Choroid plexus epithelial cell (primary cell): ENCODE measurements at regions not wholly inside any gene's neighbourhood (a gene's known extent, or its start where the extent isn't known, plus 50 kb on each side); places are given as distances from the start of the nearest gene placed in this dataset.

Source experiments
- DNase-seq: peaks from one replicate; pipeline ENCODE4 v3.0.0-alpha.2; 2010; ENCODE audit warnings: low read depth
- H3K4me3 ChIP-seq: 2 replicates; pipeline ENCODE4 v1.5.1; 2011; ENCODE audit warnings: low read depth, mild to moderate bottlenecking, control low read depth, low read length, moderate library complexity
- TF ChIP-seq, protein P1 (sequence below): conservative IDR thresholded peaks from 2 replicates; pipeline ENCODE4 v1.5.1; 2011; ENCODE audit warnings: low read depth, mild to moderate bottlenecking, control low read depth, inconsistent platforms, low read length, moderate library complexity

DNA sequence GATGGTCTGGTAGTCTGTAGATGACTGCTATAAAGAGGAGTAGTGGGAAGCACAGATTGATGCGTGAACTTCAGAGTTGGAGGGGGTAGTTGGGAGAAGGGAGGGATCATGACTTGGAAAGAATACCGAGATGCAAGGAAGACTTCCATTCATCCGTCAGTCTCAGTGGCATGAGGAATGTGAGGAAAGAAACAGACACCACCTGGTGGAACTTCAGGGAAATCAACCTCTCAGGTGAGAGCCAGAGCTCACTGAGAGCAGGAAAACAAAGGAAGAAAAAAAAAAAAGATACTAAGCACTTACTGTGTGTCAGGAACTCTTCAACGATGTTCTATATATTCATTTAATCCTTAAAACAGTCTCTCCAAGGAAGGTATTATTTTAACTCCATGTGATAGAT is 172.4 kb downstream of the OXSM start:
- no peak for DNase-seq
- TF ChIP-seq, protein P1, sequence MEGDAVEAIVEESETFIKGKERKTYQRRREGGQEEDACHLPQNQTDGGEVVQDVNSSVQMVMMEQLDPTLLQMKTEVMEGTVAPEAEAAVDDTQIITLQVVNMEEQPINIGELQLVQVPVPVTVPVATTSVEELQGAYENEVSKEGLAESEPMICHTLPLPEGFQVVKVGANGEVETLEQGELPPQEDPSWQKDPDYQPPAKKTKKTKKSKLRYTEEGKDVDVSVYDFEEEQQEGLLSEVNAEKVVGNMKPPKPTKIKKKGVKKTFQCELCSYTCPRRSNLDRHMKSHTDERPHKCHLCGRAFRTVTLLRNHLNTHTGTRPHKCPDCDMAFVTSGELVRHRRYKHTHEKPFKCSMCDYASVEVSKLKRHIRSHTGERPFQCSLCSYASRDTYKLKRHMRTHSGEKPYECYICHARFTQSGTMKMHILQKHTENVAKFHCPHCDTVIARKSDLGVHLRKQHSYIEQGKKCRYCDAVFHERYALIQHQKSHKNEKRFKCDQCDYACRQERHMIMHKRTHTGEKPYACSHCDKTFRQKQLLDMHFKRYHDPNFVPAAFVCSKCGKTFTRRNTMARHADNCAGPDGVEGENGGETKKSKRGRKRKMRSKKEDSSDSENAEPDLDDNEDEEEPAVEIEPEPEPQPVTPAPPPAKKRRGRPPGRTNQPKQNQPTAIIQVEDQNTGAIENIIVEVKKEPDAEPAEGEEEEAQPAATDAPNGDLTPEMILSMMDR = no peak

DNA sequence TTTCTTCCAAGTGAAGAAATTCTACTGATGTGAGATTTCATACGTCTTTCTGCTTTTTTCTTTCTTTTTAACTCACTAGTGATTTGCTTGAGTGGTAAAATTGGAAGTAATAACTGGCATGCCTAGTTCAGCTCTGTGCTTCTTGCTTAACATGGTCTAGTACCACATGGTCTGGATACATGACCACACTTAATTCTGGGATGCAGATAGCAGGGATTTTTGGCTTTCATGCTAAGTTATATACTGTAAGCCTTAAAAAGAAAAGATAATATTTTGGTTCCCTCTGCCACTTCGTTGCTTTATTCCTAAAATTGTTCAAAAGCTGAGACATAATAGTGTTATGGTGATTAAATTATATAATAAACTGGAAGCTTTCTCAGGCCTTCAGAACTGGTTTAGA is 174.3 kb downstream of the OXSM start:
- H3K4me3 ChIP-seq = no peak overlapping the region
- TF ChIP-seq, protein P1 = no peak
- no peak for DNase-seq

More for the DNA sequence above, 172.4 kb downstream of the OXSM start:
- no peak overlapping the region for H3K4me3 ChIP-seq

DNA sequence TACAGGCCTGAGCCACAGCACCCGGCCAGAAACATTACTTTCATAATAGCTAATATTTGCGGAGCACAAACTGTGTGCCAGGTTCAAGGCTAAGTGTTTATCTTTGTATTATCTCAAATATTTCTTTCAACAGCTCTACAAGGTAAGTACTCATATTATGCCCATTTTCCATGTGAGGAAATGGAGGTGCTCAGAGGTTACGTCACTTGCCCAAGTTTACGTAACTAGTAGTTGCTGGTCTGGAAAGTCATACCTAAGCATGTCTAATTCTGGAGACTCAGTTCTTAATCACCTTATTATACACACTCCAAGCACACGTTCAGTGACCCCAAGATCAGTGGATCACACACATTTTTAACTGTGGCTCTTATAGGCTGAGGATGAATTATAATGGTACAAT is 177.5 kb downstream of the OXSM start:
- no peak for DNase-seq
- TF ChIP-seq, protein P1 = no peak
- no peak overlapping the region for H3K4me3 ChIP-seq

DNA sequence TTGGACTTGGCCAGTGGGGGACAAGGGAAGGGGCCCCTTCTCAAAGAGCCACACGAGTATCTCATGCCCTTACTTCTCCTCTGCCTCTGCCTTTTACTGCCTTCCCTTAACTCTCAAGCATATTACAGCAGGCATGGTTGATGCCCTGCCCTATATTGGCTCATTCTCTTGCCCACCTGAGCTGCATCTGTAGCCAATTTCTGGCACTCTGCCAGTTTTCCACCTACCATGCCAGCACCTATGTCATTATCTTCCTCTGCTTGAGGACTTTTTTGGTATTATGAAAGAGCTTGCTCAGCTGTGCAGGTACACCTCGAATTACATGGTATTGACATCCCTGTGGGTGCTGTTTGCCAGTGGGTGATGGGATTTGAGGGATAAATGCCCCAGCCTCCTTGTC is 181.8 kb downstream of the OXSM start:
- DNase-seq = no peak
- TF ChIP-seq, protein P1 = no peak
- H3K4me3 ChIP-seq = no peak overlapping the region

DNA sequence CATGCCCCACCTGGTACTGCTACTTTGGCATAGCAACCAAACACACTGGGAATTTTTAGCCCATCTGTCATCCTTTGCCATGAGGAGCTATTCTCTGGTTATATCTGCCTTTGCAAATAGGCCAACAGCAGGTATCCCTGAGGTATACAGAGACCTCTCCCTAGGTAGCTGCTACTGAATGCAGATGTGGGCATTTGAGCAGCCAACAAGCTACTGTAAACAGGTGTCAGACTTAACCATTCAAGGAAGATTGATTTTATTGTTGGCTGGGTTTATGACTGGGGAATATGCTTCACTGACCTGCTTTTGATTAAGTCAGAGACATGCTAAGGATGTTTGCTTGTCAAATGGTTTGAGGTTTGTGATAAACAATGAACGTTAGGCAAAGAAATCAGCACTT is 183.2 kb downstream of the OXSM start:
- TF ChIP-seq, protein P1 = no peak
- no peak overlapping the region for H3K4me3 ChIP-seq
- DNase-seq = no peak

DNA sequence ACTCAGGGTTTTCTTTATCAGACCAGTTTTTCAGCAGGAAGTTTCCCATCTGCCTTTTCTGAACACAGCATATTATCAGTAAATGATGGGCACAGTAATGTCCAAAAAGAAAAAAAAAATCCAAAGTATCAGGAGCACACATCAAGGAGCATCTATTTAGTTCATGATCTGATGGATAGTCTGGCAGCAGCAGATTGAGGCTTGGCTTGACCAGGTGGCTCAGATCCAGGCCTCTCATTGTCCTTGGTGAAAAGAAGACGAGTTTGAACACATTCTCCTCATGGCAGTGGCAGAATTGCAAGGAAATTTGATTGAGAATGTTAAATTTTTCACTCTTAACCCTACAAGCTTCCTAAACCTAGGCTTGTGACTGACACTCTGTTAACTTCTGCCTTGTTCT is 192.9 kb downstream of the OXSM start:
- DNase-seq = no peak
- no peak overlapping the region for H3K4me3 ChIP-seq
- TF ChIP-seq, protein P1 = no peak

DNA sequence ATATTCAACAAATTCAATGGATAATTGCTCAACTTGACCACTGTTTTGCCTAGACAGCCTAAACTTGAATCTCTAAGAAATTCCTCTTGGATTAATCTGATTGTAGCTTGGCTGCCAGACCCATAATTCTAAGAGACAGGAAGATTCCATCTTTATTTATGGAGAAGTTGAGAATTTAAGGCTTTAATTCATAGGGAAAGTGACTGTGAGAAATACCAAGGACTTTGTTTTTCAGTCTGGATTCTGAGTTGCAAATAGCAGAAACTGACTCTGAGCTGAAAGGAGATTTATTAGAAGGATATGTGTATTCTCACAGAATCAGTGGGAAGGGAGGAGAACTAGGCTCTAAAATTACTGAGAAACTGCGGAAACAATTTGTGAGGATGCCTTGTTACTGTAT is 195.7 kb downstream of the OXSM start:
- DNase-seq = no peak

More for the DNA sequence above, 195.7 kb downstream of the OXSM start:
- TF ChIP-seq, protein P1 = no peak
- H3K4me3 ChIP-seq = no peak overlapping the region
